ENCODE measurements at regions not wholly inside any gene's neighbourhood (a gene's known extent, or its start where the extent isn't known, plus 50 kb on each side); places are given as distances from the start of the nearest gene placed in this dataset.

DNA sequence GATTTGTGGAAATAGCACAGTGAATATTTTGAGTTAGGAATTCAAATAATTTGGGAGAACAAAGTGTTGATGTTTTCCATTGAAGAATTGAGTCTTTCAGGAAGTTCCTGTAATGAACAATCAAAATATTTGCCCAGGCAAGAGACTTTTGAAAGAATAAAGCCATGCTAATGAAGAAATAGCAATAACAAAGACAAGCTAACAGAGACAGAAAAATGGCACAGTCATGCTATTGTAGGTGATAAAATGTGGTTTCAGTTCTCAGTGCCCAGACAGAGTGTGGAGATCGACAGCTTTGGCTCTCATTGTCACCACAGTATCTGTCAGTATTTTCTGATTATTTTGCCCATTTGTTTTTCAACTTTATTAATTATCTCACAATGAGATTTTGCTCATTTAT is 490.8 kb upstream of the PIK3C3 start:
- DNase-seq (ENCODE audit: low read depth, low spot score) = no peak

DNA sequence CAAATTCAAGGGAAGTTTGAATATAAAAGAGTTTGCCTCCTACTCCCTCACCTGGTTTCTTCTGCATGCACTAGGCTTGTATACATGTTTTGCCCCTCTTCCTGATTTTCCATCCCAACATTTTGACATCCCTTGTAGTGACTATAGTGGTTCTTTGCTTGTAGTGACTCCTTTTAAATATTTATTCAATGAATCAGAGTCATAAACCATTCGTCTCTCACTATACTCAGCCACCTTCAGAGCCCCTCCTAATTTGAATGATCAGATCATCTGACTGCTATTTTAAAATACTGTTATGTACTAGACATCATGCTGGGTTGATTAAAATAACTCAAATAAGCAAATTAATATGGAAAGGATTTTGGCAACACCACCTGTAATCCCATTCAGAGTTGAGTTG is 492.1 kb upstream of the PIK3C3 start:
- DNase-seq (ENCODE audit: low read depth, low spot score) = no peak

DNA sequence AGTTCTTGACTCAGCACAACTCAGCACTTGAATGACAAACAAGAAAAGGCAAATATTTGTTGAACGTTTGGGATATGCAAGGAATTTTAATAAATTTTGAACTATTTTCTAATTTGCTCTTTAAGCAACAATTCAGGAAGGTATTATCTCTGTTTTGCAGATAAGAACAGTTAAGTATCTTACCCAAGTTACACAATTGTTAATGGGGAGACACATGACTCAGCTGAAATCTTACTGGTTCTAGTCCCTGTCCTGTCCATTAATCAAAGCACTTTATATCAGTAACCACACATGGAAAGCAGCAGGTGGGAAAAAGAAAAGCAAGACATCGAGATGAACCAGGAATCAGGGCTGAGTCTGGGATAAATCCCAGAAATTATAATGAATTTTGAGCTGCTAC is 493.9 kb upstream of the PIK3C3 start:
- DNase-seq (ENCODE audit: low read depth, low spot score) = no peak

DNA sequence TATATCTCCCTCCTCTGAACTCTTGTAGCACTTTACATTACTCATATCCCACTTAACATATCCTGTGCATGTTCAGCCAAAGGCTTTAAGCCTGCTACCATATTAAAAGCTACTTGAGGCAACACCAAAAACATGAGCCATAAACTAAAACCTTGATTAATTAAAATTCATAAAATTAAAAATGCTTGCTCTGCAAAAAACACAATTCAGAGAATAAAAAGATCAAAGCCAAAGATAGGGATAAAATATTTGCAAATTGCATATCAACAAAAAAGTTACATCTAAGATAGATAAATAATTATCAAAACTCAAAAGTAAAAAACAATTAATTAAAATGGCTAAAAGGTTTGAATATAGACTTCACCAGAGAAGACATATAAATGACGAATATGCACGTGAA is 495.4 kb upstream of the PIK3C3 start:
- no peak for DNase-seq (ENCODE audit: low read depth, low spot score)

DNA sequence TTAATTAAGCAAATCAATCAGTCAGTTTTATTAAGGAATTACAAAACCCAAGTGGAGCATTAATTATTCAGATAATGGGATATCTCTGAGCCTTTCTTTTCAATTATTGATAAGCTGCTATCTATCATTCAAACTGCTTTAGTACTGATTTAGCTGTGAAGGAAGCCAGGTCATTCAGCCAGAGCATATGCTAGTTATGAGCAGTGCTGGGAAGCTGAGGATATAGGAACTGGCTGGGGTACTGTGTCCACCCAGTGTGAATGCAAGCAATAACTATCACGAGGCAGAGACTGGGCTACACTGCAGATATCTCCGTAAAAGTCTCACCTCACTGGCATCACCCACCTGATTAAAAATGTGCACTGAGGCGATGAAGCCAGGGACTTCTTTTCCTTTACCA is 496.7 kb upstream of the PIK3C3 start:
- DNase-seq (ENCODE audit: low read depth, low spot score) = no peak

DNA sequence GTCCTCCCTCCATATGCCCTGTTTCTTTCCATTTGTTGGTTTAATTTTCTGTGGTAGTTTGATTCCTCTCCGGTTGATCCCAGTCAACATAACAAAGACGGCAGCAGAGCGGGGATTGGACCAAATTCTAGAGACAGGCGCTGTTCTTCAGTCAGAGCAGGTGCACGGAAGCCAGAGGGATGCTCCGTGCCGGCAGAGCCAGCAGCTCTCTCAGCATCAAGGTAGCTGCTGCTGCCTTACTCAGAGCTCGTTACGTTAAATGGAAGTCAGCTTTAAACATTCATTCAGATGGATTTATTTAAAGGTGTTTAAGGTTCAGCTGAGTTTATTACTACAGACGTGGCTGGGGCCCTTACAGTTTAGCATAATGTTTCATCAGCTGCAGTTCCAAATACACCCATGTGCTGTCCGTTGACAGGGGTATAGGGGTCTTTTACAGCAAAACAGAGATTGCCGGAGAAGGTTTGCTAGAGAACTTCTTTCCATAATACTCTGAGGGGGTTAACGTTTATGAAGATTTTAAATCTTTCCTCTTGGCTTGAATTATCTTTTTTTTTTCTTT is 497.2 kb upstream of the PIK3C3 start:
- DNase-seq (ENCODE audit: low read depth, low spot score) = no peak

DNA sequence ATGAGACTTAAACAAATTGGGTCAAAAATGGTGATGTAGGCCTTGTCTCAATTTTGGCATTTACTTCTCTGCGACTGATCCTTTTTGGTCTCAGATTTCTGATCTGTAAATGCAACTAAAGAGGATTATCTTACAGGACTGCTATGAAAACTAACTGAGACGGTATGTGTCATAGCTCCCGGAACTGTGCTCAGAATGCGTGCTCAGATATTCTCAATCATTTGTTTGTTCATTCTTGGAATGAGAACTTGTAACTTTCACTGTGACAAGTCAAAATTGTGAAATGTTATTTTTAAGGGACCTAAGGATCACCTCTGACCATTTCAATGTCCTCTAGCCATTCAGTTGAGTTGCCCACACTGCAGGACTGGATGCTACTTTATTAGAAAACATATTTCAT is 498.2 kb upstream of the PIK3C3 start:
- DNase-seq (ENCODE audit: low read depth, low spot score) = no peak

DNA sequence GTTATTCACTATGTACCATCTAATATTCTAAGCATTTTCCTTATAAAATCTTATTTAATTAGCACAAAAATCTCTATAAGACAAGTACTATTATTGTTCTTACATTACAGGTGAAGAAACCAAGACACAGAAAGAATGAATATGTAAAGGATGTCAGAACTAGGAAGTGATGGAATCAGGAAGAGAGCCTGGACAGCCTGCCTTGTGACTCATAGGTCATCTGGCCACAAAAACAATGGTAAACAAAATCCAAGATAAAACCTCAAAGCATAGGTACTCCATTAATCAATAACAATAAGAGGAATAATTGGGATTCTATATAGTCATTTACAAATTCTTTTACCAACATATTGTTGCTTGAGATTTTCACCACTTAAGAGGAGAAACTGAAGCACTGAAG is 505.4 kb upstream of the PIK3C3 start:
- DNase-seq (ENCODE audit: low read depth, low spot score) = no peak

DNA sequence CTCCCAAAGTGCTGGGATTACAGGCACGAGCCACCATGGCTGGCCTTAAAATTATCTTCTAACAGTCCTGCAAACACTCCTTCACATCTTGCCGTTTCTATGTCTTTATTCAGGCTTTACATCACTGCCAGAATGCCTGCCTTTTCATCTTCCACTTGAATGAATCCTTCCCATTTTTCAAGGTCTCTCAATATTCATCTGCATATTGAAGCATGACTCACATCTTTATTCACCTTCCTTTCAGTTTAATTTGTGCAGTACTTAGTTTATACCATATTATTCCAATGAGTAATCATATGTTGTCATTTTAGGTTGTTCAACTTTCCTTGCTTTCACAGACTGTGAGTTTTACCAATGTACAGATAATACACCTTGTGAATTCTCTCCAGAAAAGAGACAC is 510.1 kb upstream of the PIK3C3 start:
- no peak for DNase-seq (ENCODE audit: low read depth, low spot score)

DNA sequence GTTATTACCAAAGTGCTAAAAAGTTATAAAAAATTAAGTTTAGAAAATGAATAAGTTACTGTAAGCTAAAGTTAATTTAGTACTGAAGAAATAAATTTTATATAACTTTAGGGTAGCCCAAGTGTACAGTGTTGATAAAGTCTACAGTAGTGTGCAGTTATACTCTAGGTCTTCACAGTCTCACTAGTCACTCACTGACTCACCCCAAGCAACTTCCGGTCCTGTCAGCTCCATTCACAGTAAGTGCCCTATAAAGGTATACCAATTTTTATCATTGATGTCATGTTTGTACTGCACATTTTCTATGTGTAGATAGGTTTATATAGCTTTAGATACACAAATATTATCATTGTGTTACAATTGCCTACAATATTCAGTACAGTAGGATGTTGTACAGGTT is 518.3 kb upstream of the PIK3C3 start:
- DNase-seq (ENCODE audit: low read depth, low spot score) = no peak

DNA sequence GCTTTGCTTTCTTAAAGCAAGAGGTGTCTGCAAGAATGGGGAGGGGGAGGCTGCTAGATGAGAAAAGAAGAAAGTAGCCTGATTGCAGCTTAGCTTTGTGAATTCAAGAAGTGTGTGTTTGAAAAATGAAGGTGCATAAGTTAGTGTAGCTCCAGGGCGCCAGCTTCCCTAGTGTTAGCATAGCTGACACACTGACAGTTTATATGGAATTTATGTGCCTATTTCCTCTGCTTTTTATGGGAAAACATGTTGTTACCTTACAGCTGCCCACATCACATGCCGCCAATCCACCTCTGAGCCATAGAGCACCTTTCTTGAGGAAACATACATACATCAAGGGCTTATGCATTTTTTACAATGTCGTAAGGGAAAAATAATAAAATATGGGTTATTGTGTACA is 536.4 kb upstream of the PIK3C3 start:
- no peak for DNase-seq (ENCODE audit: low read depth, low spot score)

DNA sequence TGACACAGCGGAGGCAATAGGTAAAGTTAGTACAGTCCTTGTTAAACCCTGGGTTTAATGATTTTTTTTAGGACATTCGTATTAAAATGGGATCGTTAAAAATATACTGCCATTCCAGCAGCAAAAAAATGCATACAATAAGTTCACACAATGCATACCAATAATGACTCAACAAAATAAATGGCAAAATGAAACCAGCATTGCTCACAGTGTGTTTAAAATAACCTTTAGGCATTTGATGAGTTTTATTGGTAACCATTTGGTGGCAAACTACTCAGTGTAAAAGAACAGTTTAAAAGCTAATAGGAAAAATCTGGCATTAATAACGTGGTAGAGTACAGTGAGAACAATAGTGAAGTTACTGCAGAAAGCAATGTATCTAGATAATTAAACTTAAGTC is 539.0 kb upstream of the PIK3C3 start:
- DNase-seq (ENCODE audit: low read depth, low spot score) = no peak

DNA sequence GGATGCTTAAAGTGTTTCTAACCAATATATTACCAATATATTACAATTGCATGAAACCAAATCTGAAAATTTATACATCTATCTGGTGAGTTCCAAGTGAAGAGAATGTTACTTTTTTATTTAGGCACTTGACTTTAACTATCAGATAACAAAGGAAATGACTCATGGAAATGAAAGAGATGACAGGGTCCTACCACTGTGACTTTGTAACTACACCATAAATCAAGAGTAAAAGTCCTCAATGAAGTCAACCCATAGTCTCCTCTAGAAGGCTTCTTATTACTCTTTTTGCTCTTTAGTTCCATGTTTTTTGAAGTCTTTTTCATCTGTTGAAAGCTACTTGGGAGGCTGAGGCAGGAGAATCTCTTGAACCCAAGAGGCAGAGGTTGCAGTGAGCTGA is 545.0 kb upstream of the PIK3C3 start:
- DNase-seq (ENCODE audit: low read depth, low spot score) = no peak

DNA sequence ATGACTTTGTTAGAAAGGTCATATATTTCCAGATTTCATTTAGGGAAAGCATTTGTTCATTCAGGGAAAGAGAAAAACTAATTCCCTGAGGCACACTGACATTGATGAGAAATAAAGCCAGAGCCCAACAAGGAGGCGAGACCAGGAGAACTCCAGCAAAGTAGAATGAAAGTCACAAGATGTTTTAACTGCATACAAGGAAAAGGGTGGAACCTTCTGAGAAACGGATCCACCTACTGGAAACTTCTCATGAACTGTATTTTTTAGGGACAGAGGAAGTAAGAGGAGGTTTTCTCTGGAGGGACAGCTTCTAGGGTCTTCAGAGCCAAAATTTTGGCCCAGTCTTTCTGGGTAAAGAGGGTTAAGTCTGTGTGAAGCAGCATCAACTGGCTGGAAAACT is 548.2 kb upstream of the PIK3C3 start:
- no peak for DNase-seq (ENCODE audit: low read depth, low spot score)

DNA sequence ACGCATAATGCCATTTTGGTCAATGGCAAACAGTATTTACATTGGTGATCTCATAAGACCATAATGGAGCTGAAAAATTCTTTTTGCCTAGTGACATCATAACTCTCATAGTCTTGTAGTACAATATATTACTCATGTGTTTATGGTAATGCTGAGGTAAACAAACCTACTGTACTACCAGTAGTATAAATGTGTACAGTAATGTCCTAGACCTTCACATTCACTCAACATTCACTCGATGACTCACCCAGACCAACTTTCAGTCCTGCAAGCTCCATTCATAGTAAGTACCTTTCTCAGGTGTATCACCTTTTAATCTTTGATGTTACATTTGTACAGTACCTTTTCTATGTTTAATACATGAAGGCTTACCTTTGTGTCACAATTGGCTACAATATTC is 558.2 kb upstream of the PIK3C3 start:
- DNase-seq (ENCODE audit: low read depth, low spot score) = no peak

DNA sequence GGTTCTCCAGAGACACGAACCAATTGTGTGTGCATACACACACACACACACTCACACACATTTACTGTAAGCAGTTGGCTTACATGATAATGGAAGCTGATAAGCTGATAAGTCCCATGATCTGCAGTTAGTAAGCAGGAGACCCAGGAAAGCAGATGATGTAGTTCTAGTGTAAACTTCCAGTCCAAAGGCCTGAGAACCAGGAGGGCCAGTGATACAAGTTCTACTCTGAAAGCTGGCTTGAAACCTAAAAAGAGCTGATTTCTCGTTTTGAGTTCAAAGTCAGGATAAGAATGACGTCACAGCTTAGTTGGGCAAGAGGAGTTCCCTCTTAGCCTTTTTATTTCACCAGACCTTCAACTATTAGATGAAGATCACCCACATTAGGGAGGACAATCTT is 558.8 kb upstream of the PIK3C3 start:
- no peak for DNase-seq (ENCODE audit: low read depth, low spot score)

DNA sequence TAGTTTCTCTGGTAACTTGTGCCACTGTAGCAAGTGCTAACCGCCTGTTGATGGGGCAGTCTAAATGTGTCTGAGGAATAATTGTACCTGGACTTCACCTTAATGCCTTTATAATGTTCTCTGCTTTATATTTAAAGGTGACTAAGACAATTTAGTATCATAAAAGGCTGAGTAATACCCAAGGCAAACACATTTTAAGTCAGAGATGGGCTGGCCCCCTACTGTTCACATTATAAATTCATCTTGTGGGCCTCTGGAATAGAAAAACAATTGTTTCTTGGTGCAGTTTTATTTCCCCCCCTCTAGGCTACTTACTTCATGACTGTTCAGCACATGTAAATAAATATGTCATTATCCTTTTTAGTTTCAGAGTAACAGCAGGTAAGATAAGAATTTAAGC is 559.3 kb upstream of the PIK3C3 start:
- no peak for DNase-seq (ENCODE audit: low read depth, low spot score)

DNA sequence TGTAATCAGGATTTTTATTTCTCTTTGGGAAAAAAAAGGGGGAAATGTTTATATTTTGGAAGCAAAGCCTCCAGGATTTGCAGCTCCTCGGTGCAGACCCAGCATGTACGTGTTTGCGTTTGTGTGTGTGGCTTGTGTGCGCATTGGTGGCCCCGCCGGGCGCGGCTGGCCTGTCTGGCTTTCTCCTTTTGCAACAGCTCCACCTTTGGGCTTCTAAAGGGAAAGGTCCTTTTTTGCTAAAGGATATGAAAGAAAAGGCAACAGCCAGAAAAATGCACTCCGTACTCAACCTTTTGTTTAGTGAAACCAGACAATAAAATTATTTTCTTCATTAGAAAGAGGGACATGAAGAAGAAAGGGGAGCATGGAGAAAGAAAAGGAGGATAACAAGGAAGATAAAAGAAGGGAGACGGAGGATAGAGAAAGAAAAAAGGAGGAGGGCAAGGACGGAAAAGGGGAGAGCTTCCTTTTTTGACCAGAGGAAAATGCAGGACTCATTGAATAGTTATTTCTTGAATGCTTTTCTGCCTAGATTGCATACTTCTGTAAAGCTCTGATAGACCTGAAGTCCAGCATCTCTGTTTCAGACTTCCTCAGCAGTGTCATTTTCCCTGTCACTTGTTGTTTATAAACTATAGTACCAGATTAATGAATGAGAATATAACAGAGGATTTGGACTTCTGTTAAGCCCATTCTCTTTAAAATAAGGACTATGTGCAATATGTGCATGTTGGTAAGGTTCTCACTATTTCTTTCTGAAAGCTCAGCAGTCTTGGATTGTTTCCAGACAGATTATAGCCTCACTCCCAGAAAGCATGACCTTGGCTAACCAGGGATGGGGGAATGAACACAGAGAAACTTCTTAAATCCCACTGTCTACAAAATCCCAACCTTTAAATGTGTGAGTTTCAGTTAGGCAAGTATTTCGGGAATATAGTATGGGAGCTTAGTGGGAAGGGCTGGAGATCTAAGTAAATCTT is 563.1 kb upstream of the PIK3C3 start:
- DNase-seq (ENCODE audit: low read depth, low spot score) = no peak

DNA sequence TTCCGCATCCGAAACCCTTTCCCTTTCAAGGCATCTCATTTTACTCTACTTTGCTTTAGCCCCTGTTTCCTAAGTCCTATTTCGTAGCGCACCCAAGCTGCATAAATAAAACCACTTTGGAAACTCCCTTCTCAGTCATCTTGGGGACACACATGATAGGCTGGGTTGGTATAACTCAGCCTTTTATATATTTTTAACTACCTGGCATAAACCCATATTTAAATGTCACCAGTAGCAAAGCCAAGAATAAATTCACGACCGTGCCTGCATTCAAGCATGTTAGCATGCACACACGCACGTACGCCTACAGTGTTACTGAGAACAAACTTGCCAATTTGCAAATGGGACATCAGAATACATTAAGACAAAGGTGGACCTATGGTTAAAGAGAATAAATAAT is 564.7 kb upstream of the PIK3C3 start:
- no peak for DNase-seq (ENCODE audit: low read depth, low spot score)

DNA sequence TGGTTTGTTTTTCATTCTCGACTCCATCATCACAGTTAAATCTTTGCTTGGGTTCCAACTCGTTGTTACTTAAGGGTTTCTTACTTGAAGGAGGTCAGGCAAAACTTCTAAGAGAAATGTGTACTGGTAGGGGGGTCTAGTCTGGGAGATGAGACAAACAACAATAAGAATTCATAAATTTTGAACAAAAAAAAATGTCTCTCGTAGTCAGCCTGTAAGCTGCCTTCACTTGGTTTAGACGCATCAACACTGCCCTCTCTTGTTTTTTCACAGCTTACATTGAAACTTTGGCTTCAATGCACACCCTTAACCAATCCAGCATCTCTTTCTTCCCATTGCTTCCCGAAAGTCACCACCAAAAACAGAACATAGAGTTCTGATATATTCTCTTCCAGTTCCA is 576.4 kb upstream of the PIK3C3 start:
- no peak for DNase-seq (ENCODE audit: low read depth, low spot score)

DNA sequence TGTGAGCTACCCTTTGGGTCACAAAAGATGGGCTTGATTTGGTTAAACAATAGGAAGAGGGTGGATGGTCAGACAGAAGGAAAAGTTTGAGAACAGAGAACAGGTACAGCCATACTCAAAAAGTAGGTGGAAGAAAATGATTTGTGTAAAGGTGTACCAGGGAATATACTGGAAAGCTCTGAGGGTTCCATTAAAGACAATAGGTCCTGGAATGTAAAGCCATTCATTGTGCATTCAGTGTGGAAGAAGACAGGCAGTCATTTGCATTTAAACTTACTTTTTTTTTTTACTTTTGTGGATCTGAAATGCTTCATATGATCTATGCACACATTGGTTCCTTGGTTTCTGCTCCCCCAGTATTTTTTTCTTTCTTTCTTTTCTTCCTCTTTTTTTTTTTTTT is 581.4 kb upstream of the PIK3C3 start:
- DNase-seq (ENCODE audit: low read depth, low spot score) = no peak

DNA sequence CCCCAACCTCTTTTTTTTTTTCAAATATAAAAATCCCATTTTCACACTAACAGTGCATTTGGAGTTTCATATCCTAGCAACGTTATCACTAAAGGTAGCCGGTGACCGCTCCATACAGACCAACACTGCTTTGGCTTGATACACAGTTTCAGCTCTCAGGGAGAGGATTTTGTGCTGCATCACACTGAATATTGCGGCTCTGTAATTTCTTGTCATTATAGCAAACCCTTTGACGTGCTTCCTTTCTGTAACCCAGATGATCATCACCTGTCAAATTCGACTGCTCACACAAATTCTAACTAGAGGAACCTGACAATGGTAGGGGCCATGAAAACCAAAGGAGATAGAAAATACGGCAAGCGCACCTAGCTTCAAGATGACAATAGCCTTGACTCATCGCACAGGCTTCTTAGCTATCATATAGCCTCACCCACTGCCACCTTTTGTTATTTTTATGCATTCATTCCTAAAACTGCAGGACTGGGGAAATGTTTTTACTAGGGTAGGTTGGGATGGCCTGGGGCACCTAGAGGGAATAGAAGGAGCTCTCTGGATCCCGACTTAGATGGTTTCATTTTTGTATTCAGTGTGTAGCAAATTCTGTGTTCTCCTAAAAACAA is 582.9 kb upstream of the PIK3C3 start:
- DNase-seq (ENCODE audit: low read depth, low spot score) = no peak
